Progenitor cell of endocrine pancreas (in vitro differentiated cells): ENCODE measurements at regions not wholly inside any gene's neighbourhood (a gene's known extent, or its start where the extent isn't known, plus 50 kb on each side); places are given as distances from the start of the nearest gene placed in this dataset.

ENCODE experiments used
- DNase-seq: peaks from one replicate; pipeline ENCODE4 v3.0.0; 2021; ENCODE audit warnings: low spot score; ENCODE audit not compliant: unreplicated experiment
- H3K27ac Mint-ChIP-seq: 2 replicates; pipeline ENCODE4 v1.8.0; 2021; ENCODE audit warnings: mild to moderate bottlenecking, moderate library complexity, mixed read lengths
- H3K27me3 Mint-ChIP-seq: 2 replicates; pipeline ENCODE4 v1.8.0; 2021; ENCODE audit warnings: mixed read lengths
- H3K36me3 Mint-ChIP-seq: 2 replicates; pipeline ENCODE4 v1.8.0; 2022; ENCODE audit warnings: mixed read lengths; ENCODE audit not compliant: insufficient read depth
- H3K4me1 Mint-ChIP-seq: 2 replicates; pipeline ENCODE4 v1.8.0; 2021; ENCODE audit warnings: low read depth, mixed read lengths
- H3K4me3 Mint-ChIP-seq: 2 replicates; pipeline ENCODE4 v1.8.0; 2021; ENCODE audit warnings: low read depth, mild to moderate bottlenecking, moderate library complexity, mixed read lengths
- H3K9me3 Mint-ChIP-seq: 2 replicates; pipeline ENCODE4 v1.8.0; 2021; ENCODE audit warnings: low read depth, mixed read lengths
- CTCF ChIP-seq: fragments of 200-600 bp; sonication (generic); IDR thresholded peaks from one replicate; pipeline ENCODE4 v1.5.0; 2021; ENCODE audit warnings: antibody characterized with exemption, mild to moderate bottlenecking; ENCODE audit not compliant: unreplicated experiment

- no peak for TF ChIP-seq CTCF
- Mint-ChIP-seq H3K4me1 (peaks cover 11% of the 10 kb centered on the region), H3K36me3 (no peaks in the 10 kb centered on the region), H3K27ac (no peak overlapping the region), H3K4me3 (no peak overlapping the region), H3K27me3 (no peaks in the 10 kb centered on the region), H3K9me3 (peaks cover 3% of the 10 kb centered on the region)
- no peak for DNase-seq
These were observed 257.1 kb downstream of the SAMD5 start for GRCh38 chr6:147765541-147765940.

- no peak overlapping the region for H3K4me3 Mint-ChIP-seq
- no peak for TF ChIP-seq CTCF
- H3K27ac Mint-ChIP-seq: no peak overlapping the region
- no peak for DNase-seq
- H3K9me3 Mint-ChIP-seq: peaks cover 9% of the 10 kb centered on the region
- H3K36me3 Mint-ChIP-seq: peaks cover 3% of the 10 kb centered on the region
- peaks cover 11% of the 10 kb centered on the region for H3K4me1 Mint-ChIP-seq
- H3K27me3 Mint-ChIP-seq: no peaks in the 10 kb centered on the region
These were observed 260.5 kb downstream of the SAMD5 start for GRCh38 chr6:147768969-147769368.

DNA sequence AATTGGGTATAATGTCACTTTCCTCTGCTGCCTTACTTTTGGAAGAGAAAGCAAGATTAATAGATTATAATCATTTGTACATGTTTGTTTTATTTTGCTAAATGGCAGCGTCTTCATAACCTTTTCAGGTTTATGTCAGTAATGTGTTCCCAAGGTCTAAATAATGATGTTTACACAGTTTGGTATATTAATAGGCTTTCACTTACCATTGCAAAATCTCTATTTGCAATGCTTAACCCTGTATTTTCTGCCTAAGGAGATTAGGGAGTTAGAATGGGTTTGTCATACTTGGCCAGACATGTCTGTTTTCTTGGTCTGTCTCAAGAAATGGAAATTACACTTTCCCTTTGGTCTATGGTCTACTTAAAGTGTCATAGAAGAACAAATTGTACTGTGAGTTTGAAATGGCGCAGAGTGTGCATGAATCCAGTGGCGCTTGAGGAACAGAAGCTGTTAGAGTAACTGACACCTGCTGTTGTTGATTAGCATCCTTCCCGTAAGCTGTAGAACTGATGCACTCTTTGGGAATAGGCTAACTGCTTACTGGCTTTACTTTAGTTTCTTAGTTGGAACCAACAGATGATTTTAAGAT lies 261.1 kb downstream of the SAMD5 start:
- DNase-seq: no peak
- TF ChIP-seq CTCF: no peak
- H3K27me3 Mint-ChIP-seq: no peaks in the 10 kb centered on the region
- peaks cover 11% of the 10 kb centered on the region for H3K4me1 Mint-ChIP-seq
- H3K36me3 Mint-ChIP-seq: peaks cover 3% of the 10 kb centered on the region
- no peak overlapping the region for H3K27ac Mint-ChIP-seq
- peaks cover 9% of the 10 kb centered on the region for H3K9me3 Mint-ChIP-seq
- H3K4me3 Mint-ChIP-seq: no peak overlapping the region

DNA sequence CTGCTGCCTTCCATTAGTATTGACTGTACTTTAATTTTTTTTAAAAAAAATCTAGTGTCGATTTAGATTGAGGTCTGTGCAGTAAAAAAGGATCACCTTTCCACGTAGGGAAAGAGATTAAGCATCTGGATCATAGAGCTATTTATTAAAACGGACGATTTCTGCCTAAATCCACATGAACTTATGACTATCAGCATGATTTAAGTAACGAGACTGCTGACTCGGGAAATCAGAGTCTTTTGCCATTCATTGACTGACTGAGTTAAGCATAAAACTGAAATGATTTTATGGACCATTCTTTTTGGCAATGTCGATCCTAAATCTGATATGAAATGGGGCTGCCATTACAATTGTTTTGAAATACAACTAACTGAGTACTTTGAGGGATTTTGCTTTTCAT lies 261.7 kb downstream of the SAMD5 start:
- Mint-ChIP-seq H3K4me1 (peaks cover 9% of the 10 kb centered on the region), H3K9me3 (peaks cover 9% of the 10 kb centered on the region), H3K36me3 (peaks cover 3% of the 10 kb centered on the region), H3K4me3 (no peak overlapping the region), H3K27ac (no peak overlapping the region), H3K27me3 (no peaks in the 10 kb centered on the region)
- no peak for DNase-seq
- TF ChIP-seq CTCF: no peak

DNA sequence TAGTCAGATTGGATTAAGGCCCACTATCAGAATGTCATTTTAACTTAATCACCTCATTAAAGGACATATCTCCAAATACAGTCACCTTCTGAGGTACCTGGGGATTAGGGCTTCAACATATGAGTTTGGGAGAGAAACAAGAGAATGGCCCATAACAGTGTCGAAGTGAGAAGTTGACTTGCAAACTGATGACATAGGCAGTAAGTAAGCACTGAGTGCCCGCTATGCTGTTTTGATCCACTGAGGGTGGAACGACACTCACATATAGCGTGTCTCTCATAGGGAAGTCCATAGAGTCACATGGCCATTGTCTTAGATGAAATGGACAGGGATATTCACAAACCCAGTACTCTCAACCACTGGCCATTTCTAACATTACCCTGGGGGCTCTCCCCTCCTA lies 264.2 kb downstream of the SAMD5 start:
- H3K4me3 Mint-ChIP-seq: no peak overlapping the region
- H3K9me3 Mint-ChIP-seq: peaks cover 6% of the 10 kb centered on the region
- no peak for TF ChIP-seq CTCF
- H3K36me3 Mint-ChIP-seq: peaks cover 3% of the 10 kb centered on the region
- H3K27ac Mint-ChIP-seq: no peak overlapping the region
- peaks cover 16% of the 10 kb centered on the region for H3K4me1 Mint-ChIP-seq
- H3K27me3 Mint-ChIP-seq: no peaks in the 10 kb centered on the region
- DNase-seq: no peak
